Panc1 (cell line): ENCODE measurements at regions not wholly inside any gene's neighbourhood (a gene's known extent, or its start where the extent isn't known, plus 50 kb on each side); places are given as distances from the start of the nearest gene placed in this dataset.

Experiments
- CTCF ChIP-seq: fragments of 450-650 bp; IDR thresholded peaks from 2 replicates; pipeline ENCODE4 v1.5.1; 2017; ENCODE audit warnings: mild to moderate bottlenecking
- POLR2AphosphoS5 ChIP-seq: IDR thresholded peaks from 2 replicates; pipeline ENCODE4 v1.6.1; 2012; ENCODE audit warnings: mild to moderate bottlenecking, low read depth, low read length, moderate library complexity
- REST ChIP-seq, 2 experiments: IDR thresholded peaks; 2 replicates each; pipeline ENCODE4 v1.6.1; 2011 to 2012; ENCODE audit warnings: low read depth in 2 of 2, control low read depth in 1 of 2, low read length in 1 of 2, mild to moderate bottlenecking in 1 of 2, moderate library complexity in 1 of 2; ENCODE audit not compliant: insufficient read depth in 1 of 2
- SIN3A ChIP-seq: IDR thresholded peaks from 2 replicates; pipeline ENCODE4 v1.6.1; 2012; ENCODE audit warnings: low read depth, mild to moderate bottlenecking, low read length, moderate library complexity, borderline replicate concordance; ENCODE audit not compliant: insufficient read depth

GRCh38 chr6:23981923-23982322 lies 144.1 kb upstream of the NRSN1 start:
- TF ChIP-seq SIN3A (no peak), POLR2AphosphoS5 (no peak), CTCF (no peak), REST (IDR thresholded peaks at IDR 0.05; ENCODE audit: insufficient read depth in 1 of 2, low read depth in 2 of 2, low read length in 1 of 2) (no peak)
